A673 (cell line): ENCODE measurements at regions not wholly inside any gene's neighbourhood (a gene's known extent, or its start where the extent isn't known, plus 50 kb on each side); places are given as distances from the start of the nearest gene placed in this dataset.

Experiments used
- BruUV-seq: library from RNA; stranded (reverse); fragments of 400-500 nt; replicated peaks from 2 replicates; lab custom pipeline; 2021; lab: Mats Ljungman, UMichigan
- CTCF ChIA-PET: fragments of 300-600 bp; sonication (Branson Sonifier 250); formaldehyde crosslinking; loops from one replicate; lab custom pipeline; 2022; ENCODE audit warnings: antibody characterized with exemption; lab: Charles Lee
- POLR2A ChIA-PET: fragments of 300-600 bp; sonication (Branson Sonifier 250); formaldehyde crosslinking; loops from one replicate; lab custom pipeline; 2022; ENCODE audit warnings: antibody characterized with exemption; ENCODE audit not compliant: low non-redundant PET; lab: Charles Lee
- DNase-seq: peaks from one replicate; pipeline ENCODE4 v3.0.0-alpha.2; 2015; ENCODE audit warnings: low spot score
- H3K27ac ChIP-seq: fragments of 200-600 bp; sonication (generic); 2 replicates; pipeline ENCODE4 v1.5.1; 2016; ENCODE audit warnings: mixed run types, low read depth, mild to moderate bottlenecking, mixed read lengths, antibody characterized with exemption, low read length; ENCODE audit not compliant: poor library complexity, severe bottlenecking
- H3K27me3 ChIP-seq: fragments of 200-600 bp; sonication (generic); replicated peaks from 2 replicates; pipeline ENCODE4 v1.6.1; 2017; ENCODE audit warnings: mixed run types, low read depth, mild to moderate bottlenecking, mixed read lengths, antibody characterized with exemption, low read length; ENCODE audit not compliant: insufficient read depth, poor library complexity
- H3K36me3 ChIP-seq: fragments of 200-600 bp; sonication (generic); 2 replicates; pipeline ENCODE4 v1.6.1; 2016; ENCODE audit warnings: mixed run types, mild to moderate bottlenecking, mixed read lengths, antibody characterized with exemption, low read length; ENCODE audit not compliant: insufficient read depth, poor library complexity, severe bottlenecking
- H3K4me1 ChIP-seq: fragments of 200-600 bp; sonication (generic); 2 replicates; pipeline ENCODE4 v1.6.1; 2017; ENCODE audit warnings: mixed run types, mild to moderate bottlenecking, mixed read lengths, antibody characterized with exemption, low read length; ENCODE audit not compliant: insufficient read depth, poor library complexity, severe bottlenecking
- H3K4me3 ChIP-seq: fragments of 200-600 bp; sonication (generic); 2 replicates; pipeline ENCODE4 v1.5.1; 2016; ENCODE audit warnings: low read depth, mixed run types, mild to moderate bottlenecking, mixed read lengths, low read length; ENCODE audit not compliant: poor library complexity, severe bottlenecking
- H3K9me3 ChIP-seq: fragments of 200-600 bp; sonication (generic); 2 replicates; pipeline ENCODE4 v1.6.1; 2016; ENCODE audit warnings: mixed run types, low read depth, mild to moderate bottlenecking, mixed read lengths, antibody characterized with exemption, low read length; ENCODE audit not compliant: poor library complexity, severe bottlenecking
- EZH2 ChIP-seq: fragments of 200-600 bp; sonication (generic); IDR thresholded peaks from 2 replicates; pipeline ENCODE4 v1.6.1; 2017; ENCODE audit warnings: borderline replicate concordance, low read depth, mild to moderate bottlenecking, mixed read lengths, antibody characterized with exemption, low read length; ENCODE audit not compliant: poor library complexity, severe bottlenecking
- intact Hi-C: fragments of 100-400 bp; cut with micrococcal nuclease; formaldehyde crosslinking; loops from one replicate; pipeline ENCODE4 v1.10.0; 2022; ENCODE audit not compliant: unreplicated experiment
- TF ChIP-seq, protein P1 (sequence below): fragments of 300-800, 200-600 bp; sonication (generic); conservative IDR thresholded peaks from 2 replicates; pipeline ENCODE4 v1.5.1; 2017; ENCODE audit warnings: low read depth, mild to moderate bottlenecking, antibody characterized with exemption, low read length, moderate library complexity, mixed read lengths

DNA sequence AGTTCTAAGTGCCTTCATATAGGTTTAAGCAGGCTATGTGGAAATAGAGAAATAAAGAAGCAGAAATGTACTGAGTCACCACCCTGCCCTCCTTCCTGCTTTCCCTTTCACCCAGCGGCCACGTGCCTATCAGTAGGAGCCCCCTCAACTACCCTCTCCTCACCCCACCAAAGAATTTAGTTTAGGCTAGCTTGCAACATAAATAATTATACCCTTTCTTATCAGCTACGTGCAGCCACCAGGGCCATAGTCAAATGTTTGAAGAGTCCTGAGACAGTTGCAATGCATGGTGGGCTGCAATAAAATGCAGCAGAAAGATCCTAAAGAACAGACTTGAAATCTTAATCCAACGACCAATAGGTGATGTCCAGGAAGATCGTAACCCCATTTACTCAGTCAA is 101.2 kb downstream of the RTP5 start:
- TF ChIP-seq EZH2, result no peak
- TF ChIP-seq, protein P1, sequence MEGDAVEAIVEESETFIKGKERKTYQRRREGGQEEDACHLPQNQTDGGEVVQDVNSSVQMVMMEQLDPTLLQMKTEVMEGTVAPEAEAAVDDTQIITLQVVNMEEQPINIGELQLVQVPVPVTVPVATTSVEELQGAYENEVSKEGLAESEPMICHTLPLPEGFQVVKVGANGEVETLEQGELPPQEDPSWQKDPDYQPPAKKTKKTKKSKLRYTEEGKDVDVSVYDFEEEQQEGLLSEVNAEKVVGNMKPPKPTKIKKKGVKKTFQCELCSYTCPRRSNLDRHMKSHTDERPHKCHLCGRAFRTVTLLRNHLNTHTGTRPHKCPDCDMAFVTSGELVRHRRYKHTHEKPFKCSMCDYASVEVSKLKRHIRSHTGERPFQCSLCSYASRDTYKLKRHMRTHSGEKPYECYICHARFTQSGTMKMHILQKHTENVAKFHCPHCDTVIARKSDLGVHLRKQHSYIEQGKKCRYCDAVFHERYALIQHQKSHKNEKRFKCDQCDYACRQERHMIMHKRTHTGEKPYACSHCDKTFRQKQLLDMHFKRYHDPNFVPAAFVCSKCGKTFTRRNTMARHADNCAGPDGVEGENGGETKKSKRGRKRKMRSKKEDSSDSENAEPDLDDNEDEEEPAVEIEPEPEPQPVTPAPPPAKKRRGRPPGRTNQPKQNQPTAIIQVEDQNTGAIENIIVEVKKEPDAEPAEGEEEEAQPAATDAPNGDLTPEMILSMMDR, result no peak
- DNase-seq, result no peak
- Histone ChIP-seq H3K27me3 (no peaks in the 10 kb centered on the region), H3K4me1 (peaks cover 22% of the 10 kb centered on the region), H3K27ac (no peak overlapping the region), H3K4me3 (no peak overlapping the region), H3K36me3 (peaks cover 25% of the 10 kb centered on the region), H3K9me3 (no peaks in the 10 kb centered on the region)
- TSS peak; percentile 6 for BruUV-seq
- POLR2A ChIA-PET, result no interaction called here
- CTCF ChIA-PET, result no interaction called here
- intact Hi-C loops, result no loop called here

DNA sequence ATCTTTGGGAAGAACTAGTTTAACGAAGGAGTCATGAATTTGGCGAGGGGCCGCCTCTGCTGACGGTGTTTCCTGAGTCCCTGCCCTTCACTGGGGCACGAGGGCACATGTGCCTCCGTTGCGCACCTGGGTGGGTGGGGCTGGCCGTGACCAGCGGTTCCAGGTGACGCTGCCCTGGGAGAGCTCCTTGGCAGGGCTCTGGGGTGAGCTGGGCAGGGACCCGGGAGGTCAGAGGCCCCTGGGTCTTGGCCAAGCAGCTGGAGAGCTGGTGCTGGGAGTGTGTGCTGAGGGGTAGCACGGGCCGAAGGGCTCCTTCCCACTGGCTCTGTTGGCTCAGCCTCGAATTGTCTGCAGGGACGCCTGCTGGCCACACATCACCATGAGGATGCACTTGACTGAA is 104.6 kb downstream of the RTP5 start:
- POLR2A ChIA-PET, result no interaction called here
- no peak overlapping the region for H3K27ac ChIP-seq
- H3K36me3 ChIP-seq, result peaks cover 25% of the 10 kb centered on the region
- no peaks in the 10 kb centered on the region for H3K27me3 ChIP-seq
- BruUV-seq, result no TSS peak
- intact Hi-C loops, result no loop called here
- H3K9me3 ChIP-seq, result no peaks in the 10 kb centered on the region
- DNase-seq, result no peak
- CTCF ChIA-PET, result no interaction called here
- H3K4me1 ChIP-seq, result no peaks in the 10 kb centered on the region
- no peak for TF ChIP-seq EZH2
- TF ChIP-seq, protein P1, result no peak
- H3K4me3 ChIP-seq, result no peak overlapping the region

DNA sequence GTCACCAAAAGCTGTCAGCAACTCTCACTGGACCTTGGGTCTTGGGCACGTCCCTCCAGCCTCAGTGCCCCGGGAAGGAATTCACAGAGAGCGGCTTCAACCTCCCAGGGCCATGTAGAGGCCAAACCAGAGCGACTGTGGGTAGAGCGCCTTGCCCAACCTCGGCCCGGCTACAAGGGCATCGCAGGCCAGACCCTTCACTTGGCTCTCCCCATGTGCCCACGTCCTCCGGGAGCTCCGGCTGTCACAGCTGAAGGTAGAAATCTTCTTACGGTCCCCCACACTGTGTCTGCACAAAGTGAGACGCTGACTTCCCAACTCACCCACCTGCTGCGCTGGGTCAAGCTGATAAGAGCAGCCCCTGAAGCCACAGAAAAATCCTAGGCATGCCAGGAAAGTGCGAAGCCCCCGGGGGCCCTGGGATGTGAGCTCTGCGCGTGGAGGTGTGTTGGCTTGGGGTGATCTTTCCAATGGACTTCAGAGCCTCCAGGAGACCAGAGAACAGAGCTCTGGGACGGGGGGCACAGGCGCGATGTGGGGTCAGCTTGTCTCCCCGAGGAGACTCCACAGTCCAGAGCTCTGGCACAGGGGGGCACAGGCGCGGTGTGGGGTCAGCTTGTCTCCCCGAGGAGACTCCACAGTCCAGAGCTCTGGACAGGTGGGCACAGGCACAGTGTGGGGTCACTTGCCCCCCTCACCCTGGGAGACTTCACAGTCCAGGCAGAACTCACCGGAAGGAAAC is 105.5 kb downstream of the RTP5 start:
- no TSS peak for BruUV-seq
- Histone ChIP-seq H3K36me3 (peaks cover 25% of the 10 kb centered on the region), H3K4me3 (no peak overlapping the region), H3K9me3 (no peaks in the 10 kb centered on the region), H3K4me1 (no peaks in the 10 kb centered on the region), H3K27me3 (no peaks in the 10 kb centered on the region), H3K27ac (no peak overlapping the region)
- CTCF ChIA-PET, result no interaction called here
- intact Hi-C loops, result no loop called here
- TF ChIP-seq EZH2, result no peak
- TF ChIP-seq, protein P1, result no peak
- POLR2A ChIA-PET, result no interaction called here
- DNase-seq, result no peak
